ENCODE measurements at regions not wholly inside any gene's neighbourhood (a gene's known extent, or its start where the extent isn't known, plus 50 kb on each side); places are given as distances from the start of the nearest gene placed in this dataset.

GRCh38 chr10:69749178-69750010 is 52.3 kb upstream of the COL13A1 start:
- DNase-seq (no peak), ATAC-seq (no peak)
- 65 to 86% methylated on average over 17 of the region's 17 CpGs for WGBS, 2 donors
- TF ChIP-seq CTCF (IDR thresholded peaks at IDR 0.05), result no peak
- Histone ChIP-seq H3K27ac (no peak overlapping the region), H3K4me3 (no peak overlapping the region), H3K4me1 (no peaks in the 10 kb centered on the region), H3K27me3 (peaks cover 0 to 8% (median 0%) of the 10 kb centered on the region in 7 donors), H3K36me3 (no peaks in the 10 kb centered on the region), H3K9me3 (no peaks in the 10 kb centered on the region)
- intact Hi-C loops (cut with DNase I), result no loop called here

- no peak for ATAC-seq
- Histone ChIP-seq H3K4me1 (no peaks in the 10 kb centered on the region), H3K36me3 (no peaks in the 10 kb centered on the region), H3K27me3 (peaks cover 0 to 8% (median 0%) of the 10 kb centered on the region in 7 donors), H3K27ac (no peak overlapping the region), H3K4me3 (no peak overlapping the region), H3K9me3 (no peaks in the 10 kb centered on the region)
- intact Hi-C loops (cut with DNase I), result no loop called here
- 51 to 63% methylated on average over 9 of the region's 9 CpGs for WGBS, 2 donors
- no peak for DNase-seq
- TF ChIP-seq CTCF (IDR thresholded peaks at IDR 0.05), result no peak
These were observed 51.7 kb upstream of the COL13A1 start for GRCh38 chr10:69750011-69750373.

- 71 to 86% methylated on average over 4 of the region's 4 CpGs for WGBS, 2 donors
- no peak overlapping the region for H3K4me3 ChIP-seq
- no peaks in the 10 kb centered on the region for H3K36me3 ChIP-seq
- H3K27me3 ChIP-seq, result peaks cover 0 to 8% (median 0%) of the 10 kb centered on the region in 7 donors
- no peak for DNase-seq
- no peak overlapping the region for H3K27ac ChIP-seq
- H3K4me1 ChIP-seq, result no peaks in the 10 kb centered on the region
- TF ChIP-seq CTCF (IDR thresholded peaks at IDR 0.05), result no peak
- ATAC-seq, result no peak
- H3K9me3 ChIP-seq, result no peaks in the 10 kb centered on the region
- intact Hi-C loops (cut with DNase I), result no loop called here
These were observed 51.0 kb upstream of the COL13A1 start for GRCh38 chr10:69750725-69751124.

GRCh38 chr10:69751214-69751613 is 50.5 kb upstream of the COL13A1 start:
- intact Hi-C loops (cut with DNase I), result no loop called here
- Histone ChIP-seq H3K27me3 (peaks cover 0 to 8% (median 0%) of the 10 kb centered on the region in 7 donors), H3K4me3 (no peak overlapping the region), H3K9me3 (no peaks in the 10 kb centered on the region), H3K4me1 (no peaks in the 10 kb centered on the region), H3K27ac (no peak overlapping the region), H3K36me3 (no peaks in the 10 kb centered on the region)
- DNase-seq (no peak), ATAC-seq (no peak)
- WGBS, 2 donors, result 44 to 90% methylated on average over 4 of the region's 4 CpGs
- TF ChIP-seq CTCF (IDR thresholded peaks at IDR 0.05), result no peak
